Thyroid gland (tissue), 4 donors: ENCODE measurements at regions not wholly inside any gene's neighbourhood (a gene's known extent, or its start where the extent isn't known, plus 50 kb on each side); places are given as distances from the start of the nearest gene placed in this dataset.

Experiments used
- POLR2A ChIP-seq, 2 donors: fragments of 450-650 bp; IDR thresholded peaks; one replicate each; pipeline ENCODE4 v1.6.1; 2017; ENCODE audit warnings: antibody characterized with exemption in 2 of 2, mild to moderate bottlenecking in 2 of 2, moderate library complexity in 1 of 2
- TF ChIP-seq, protein P1 (sequence below), 6 experiments: fragments of 200-600 bp in 3 of 6; fragments of 450-650 bp in 3 of 6; sonication (generic) in 3 of 6; IDR thresholded peaks; one replicate each; pipeline ENCODE4 v1.5.1; 2016 to 2019; ENCODE audit warnings: antibody characterized with exemption in 6 of 6, mild to moderate bottlenecking in 2 of 6, inconsistent platforms in 1 of 6, moderate library complexity in 1 of 6

DNA sequence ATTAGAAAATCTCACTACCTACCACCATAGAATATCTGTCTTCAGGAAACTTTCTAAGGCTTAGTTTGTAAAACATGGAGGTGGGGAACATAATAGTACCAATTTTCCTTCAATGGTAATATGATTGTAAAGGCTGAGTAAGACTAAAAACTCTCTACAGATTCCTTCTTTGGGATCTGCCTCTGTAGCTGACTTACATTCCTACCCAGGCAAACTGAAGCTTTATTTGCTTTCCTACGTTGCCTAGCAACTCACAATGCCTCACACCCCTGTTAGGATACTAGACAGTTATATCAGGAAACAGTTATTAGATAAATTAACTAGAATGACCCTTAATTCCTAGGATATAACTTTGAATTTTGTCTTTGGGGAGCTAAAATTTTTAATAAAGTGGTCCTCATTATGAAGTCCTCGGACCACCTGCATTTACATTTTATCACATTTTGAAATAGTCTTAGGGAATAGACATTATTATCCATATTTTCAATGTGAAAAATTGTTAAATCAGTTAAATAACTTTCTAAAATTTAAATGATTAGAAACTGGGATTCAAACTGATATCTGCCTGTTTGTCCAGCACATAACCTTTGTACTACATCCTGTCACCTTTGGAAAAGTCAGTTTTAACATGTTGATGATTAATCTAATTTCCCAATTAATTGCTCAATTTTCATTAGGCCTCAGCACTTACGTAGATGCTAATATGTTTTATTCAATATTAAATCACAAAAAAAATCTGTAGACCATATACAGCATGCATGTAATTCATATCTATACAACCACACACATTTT is 591.4 kb downstream of the RNF144B start:
- TF ChIP-seq, protein P1, sequence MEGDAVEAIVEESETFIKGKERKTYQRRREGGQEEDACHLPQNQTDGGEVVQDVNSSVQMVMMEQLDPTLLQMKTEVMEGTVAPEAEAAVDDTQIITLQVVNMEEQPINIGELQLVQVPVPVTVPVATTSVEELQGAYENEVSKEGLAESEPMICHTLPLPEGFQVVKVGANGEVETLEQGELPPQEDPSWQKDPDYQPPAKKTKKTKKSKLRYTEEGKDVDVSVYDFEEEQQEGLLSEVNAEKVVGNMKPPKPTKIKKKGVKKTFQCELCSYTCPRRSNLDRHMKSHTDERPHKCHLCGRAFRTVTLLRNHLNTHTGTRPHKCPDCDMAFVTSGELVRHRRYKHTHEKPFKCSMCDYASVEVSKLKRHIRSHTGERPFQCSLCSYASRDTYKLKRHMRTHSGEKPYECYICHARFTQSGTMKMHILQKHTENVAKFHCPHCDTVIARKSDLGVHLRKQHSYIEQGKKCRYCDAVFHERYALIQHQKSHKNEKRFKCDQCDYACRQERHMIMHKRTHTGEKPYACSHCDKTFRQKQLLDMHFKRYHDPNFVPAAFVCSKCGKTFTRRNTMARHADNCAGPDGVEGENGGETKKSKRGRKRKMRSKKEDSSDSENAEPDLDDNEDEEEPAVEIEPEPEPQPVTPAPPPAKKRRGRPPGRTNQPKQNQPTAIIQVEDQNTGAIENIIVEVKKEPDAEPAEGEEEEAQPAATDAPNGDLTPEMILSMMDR (IDR thresholded peaks at IDR 0.05): no peak
- TF ChIP-seq POLR2A (IDR thresholded peaks at IDR 0.05): no peak
